ENCODE measurements at regions not wholly inside any gene's neighbourhood (a gene's known extent, or its start where the extent isn't known, plus 50 kb on each side); places are given as distances from the start of the nearest gene placed in this dataset.

DNA sequence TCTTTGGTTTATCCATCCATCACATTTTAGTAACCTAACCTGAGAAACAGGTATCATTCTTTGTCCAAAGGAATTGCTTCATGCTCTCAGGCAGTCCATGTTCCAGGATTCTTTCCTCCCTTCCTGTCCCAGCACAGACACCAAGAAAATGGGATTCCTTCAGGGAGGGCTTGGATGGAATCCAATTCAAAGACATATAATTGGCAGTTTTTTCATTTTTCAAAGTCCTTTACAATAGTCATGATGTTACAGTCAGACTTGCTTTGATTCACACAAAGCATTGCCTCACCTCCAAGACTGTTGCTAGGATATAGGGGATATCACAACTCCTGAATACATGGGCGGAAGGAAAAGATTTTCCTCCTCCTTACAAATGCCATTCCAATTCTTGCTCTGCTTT, 241.4 kb upstream of the ACVR2A start:
- no peak for DNase-seq (ENCODE audit: low read depth in 1 of 2, low spot score in 1 of 2)
- Histone ChIP-seq H3K27me3 (ENCODE audit: insufficient read depth, poor library complexity, severe bottlenecking) (peaks cover 2% of the 10 kb centered on the region), H3K27ac (replicated peaks) (no peak overlapping the region), H3K4me3 (replicated peaks; ENCODE audit: insufficient read depth, low read length) (no peak overlapping the region)
- TF ChIP-seq SPI1 (IDR thresholded peaks at IDR 0.05; ENCODE audit: borderline replicate concordance, low read depth) (no peak), GABPA (IDR thresholded peaks at IDR 0.05; ENCODE audit: low read depth) (no peak), POLR2AphosphoS5 (IDR thresholded peaks at IDR 0.05; ENCODE audit: low read depth) (no peak)
- TF ChIP-seq, protein P1, sequence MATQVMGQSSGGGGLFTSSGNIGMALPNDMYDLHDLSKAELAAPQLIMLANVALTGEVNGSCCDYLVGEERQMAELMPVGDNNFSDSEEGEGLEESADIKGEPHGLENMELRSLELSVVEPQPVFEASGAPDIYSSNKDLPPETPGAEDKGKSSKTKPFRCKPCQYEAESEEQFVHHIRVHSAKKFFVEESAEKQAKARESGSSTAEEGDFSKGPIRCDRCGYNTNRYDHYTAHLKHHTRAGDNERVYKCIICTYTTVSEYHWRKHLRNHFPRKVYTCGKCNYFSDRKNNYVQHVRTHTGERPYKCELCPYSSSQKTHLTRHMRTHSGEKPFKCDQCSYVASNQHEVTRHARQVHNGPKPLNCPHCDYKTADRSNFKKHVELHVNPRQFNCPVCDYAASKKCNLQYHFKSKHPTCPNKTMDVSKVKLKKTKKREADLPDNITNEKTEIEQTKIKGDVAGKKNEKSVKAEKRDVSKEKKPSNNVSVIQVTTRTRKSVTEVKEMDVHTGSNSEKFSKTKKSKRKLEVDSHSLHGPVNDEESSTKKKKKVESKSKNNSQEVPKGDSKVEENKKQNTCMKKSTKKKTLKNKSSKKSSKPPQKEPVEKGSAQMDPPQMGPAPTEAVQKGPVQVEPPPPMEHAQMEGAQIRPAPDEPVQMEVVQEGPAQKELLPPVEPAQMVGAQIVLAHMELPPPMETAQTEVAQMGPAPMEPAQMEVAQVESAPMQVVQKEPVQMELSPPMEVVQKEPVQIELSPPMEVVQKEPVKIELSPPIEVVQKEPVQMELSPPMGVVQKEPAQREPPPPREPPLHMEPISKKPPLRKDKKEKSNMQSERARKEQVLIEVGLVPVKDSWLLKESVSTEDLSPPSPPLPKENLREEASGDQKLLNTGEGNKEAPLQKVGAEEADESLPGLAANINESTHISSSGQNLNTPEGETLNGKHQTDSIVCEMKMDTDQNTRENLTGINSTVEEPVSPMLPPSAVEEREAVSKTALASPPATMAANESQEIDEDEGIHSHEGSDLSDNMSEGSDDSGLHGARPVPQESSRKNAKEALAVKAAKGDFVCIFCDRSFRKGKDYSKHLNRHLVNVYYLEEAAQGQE (IDR thresholded peaks at IDR 0.05; ENCODE audit: insufficient replicate concordance, low read depth), result no peak
- TF ChIP-seq, protein P2, sequence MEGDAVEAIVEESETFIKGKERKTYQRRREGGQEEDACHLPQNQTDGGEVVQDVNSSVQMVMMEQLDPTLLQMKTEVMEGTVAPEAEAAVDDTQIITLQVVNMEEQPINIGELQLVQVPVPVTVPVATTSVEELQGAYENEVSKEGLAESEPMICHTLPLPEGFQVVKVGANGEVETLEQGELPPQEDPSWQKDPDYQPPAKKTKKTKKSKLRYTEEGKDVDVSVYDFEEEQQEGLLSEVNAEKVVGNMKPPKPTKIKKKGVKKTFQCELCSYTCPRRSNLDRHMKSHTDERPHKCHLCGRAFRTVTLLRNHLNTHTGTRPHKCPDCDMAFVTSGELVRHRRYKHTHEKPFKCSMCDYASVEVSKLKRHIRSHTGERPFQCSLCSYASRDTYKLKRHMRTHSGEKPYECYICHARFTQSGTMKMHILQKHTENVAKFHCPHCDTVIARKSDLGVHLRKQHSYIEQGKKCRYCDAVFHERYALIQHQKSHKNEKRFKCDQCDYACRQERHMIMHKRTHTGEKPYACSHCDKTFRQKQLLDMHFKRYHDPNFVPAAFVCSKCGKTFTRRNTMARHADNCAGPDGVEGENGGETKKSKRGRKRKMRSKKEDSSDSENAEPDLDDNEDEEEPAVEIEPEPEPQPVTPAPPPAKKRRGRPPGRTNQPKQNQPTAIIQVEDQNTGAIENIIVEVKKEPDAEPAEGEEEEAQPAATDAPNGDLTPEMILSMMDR (IDR thresholded peaks at IDR 0.05; ENCODE audit: insufficient read depth, low read length), result no peak

DNA sequence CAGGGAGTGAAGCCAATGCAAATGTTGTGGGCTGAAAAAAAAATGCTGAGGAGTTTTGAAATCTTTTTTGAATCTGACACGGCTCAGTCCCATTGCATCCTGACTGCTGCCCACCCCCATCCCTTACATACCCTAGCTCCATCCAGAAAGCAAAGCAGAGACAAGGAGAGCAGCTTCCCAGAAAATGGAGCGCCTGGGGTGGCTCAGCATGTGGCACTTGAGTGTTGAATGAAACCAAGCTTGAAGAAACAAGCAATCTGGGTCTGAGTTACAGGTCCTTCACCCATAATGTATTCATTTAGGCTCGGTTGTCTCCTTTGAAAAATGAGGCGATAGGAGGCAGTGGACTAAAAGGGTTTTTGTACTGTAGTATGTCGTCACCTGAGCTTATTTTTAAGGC, 244.2 kb upstream of the ACVR2A start:
- H3K27ac ChIP-seq (replicated peaks), result no peak overlapping the region
- DNase-seq (ENCODE audit: low read depth in 1 of 2, low spot score in 1 of 2), result no peak
- peaks cover 5% of the 10 kb centered on the region for H3K27me3 ChIP-seq (ENCODE audit: insufficient read depth, poor library complexity, severe bottlenecking)
- H3K4me3 ChIP-seq (replicated peaks; ENCODE audit: insufficient read depth, low read length), result no peak overlapping the region
- no peak for TF ChIP-seq POLR2AphosphoS5 (IDR thresholded peaks at IDR 0.05; ENCODE audit: low read depth)
- TF ChIP-seq, protein P1 (IDR thresholded peaks at IDR 0.05; ENCODE audit: insufficient replicate concordance, low read depth), result no peak
- no peak for TF ChIP-seq GABPA (IDR thresholded peaks at IDR 0.05; ENCODE audit: low read depth)
- TF ChIP-seq SPI1 (IDR thresholded peaks at IDR 0.05; ENCODE audit: borderline replicate concordance, low read depth), result no peak

DNA sequence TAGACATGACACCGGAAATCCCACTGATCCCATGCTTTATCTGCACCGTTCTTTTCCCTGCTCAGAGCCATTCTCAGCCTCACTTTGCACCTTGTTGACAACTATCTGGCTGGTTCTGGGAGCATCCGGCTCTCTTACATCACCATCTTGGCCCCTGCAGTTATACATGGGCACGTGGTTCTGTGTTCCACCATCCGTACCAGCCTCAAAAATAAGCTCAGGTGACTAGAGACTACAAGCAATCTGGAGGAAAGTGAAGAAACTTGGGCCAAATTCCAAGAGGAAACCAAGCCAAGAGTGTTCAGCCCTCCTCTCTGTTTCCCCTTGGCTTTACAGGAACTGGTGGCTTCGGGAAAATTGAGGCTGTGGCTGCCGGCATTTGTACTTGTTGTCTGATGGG, 244.6 kb upstream of the ACVR2A start:
- TF ChIP-seq POLR2AphosphoS5 (IDR thresholded peaks at IDR 0.05; ENCODE audit: low read depth), result no peak
- TF ChIP-seq, protein P2 (IDR thresholded peaks at IDR 0.05; ENCODE audit: insufficient read depth, low read length), result no peak
- TF ChIP-seq GABPA (IDR thresholded peaks at IDR 0.05; ENCODE audit: low read depth), result no peak
- TF ChIP-seq SPI1 (IDR thresholded peaks at IDR 0.05; ENCODE audit: borderline replicate concordance, low read depth), result no peak
- TF ChIP-seq, protein P1 (IDR thresholded peaks at IDR 0.05; ENCODE audit: insufficient replicate concordance, low read depth), result no peak
- Histone ChIP-seq H3K27ac (replicated peaks) (no peak overlapping the region), H3K27me3 (ENCODE audit: insufficient read depth, poor library complexity, severe bottlenecking) (peaks cover 5% of the 10 kb centered on the region), H3K4me3 (replicated peaks; ENCODE audit: insufficient read depth, low read length) (no peak overlapping the region)
- no peak for DNase-seq (ENCODE audit: low read depth in 1 of 2, low spot score in 1 of 2)

Data from HL-60 (cell line).